NCI-H748 (cell line): ENCODE measurements at regions not wholly inside any gene's neighbourhood (a gene's known extent, or its start where the extent isn't known, plus 50 kb on each side); places are given as distances from the start of the nearest gene placed in this dataset.

Source experiments
- DNase-seq: peaks from one replicate; lab custom pipeline; 2025; ENCODE audit not compliant: unreplicated experiment; lab: John Stamatoyannopoulos, UW

DNA sequence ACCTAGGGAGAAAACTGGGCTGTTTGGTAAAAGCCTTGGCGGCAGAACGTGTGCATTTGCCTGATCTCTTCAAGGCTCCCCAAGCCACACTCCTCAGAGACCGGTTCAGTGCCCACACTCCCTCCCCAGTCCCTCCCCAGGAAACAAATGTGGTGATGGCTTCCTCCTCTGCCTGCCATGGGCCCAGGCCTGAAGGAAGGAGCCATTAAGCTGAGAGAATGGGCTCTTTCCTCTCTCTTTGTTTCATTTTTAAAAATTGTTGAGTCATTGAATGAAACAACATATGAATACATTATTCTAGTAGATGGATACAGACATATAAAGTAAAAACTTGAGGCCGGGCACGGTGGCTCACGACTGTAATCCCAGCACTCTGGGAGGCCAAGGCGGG lies 50.6 kb upstream of the YWHAQ start:
- no peak for DNase-seq

DNA sequence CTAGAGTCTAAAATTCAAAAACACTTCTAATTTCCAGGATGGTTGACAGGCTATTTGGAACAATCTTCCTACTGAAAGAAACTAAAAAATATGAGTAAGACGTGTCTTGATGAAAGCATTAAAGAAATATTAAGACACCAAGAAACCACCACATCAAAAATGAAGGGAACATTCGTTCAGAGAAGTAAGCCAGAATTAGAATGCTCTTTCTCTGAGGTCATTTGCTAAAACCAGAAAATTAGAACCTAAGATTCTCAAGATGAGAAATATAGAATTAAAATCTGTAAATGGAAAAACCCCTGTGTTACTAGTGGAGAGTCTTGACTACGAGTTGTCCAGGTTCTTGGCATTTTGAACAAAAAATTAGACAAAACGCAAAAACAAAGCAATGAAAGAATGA lies 54.8 kb upstream of the YWHAQ start:
- no peak for DNase-seq

DNA sequence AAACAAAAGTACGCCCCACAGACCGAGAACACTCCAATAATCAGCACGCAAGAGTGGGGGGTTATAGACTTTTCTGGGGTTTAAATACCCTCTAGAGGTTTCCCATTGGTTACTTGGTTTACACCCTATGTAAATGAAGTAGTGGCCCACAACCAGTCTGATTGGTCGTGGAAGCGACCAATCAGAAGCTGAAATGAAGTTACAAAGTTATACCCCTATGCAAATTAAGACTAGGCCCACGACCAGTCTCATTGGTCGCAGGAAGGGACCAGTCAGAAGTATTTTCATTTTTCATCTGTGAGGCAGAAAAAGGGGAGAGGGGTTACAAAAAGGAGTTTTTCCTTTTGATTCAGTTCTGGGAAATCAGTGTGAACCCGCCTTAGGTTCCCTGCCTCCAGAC lies 55.3 kb upstream of the YWHAQ start:
- no peak for DNase-seq

DNA sequence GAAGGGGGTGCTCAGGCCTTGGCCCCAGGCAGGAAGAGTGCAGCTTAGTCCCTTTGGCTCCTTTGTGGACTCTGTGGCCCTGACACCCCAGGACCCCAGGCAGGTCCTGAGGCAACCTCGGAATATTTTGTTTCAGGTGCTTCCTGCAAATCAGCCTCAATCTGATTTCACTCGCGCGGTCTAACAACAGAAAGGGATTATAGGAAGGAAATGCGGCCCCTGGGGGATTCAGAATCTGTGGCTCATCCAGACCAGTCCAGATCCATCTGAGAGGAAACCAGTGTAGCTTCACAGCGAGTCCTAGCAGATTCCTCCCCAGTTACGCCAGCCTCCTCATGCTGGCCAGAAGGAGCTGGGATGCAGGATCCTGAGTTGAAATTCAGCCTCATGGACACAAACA lies 59.5 kb upstream of the YWHAQ start:
- DNase-seq = no peak

DNA sequence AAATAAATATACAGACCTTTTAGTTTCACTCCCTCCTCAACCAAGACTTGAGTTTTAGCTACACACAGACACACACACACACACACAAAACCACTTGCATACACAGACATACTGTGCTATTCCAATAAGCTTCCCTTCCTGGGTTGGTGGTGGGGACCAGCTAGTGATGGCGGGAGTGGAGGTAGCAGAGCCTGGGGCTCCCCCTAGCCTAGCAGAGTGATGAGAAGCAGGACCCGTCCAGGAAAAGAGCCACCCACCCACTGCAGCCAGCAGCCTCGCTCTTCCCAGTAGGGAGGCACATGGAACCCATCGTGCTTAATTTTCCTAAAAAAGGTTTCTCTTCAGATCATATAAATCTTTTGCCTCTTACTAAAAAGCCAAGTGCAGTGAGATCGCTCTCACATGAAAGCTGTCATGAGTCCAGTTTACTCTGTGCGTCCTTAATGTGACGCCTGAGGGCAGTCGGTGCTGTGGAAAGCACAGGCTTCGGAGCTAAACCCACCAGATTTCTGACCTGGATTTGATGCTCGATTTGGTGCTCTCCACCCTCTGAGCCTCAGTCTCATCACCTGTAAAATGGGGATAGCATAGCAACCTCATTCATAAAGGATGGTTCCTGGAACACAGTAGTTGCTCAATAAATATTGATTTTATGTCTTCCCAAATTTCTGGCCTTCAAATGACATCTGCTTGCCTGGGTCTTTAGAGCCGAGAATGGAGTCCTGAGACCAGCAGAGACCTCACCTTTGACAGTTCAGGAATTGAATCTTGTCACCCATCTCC lies 60.1 kb upstream of the YWHAQ start:
- DNase-seq = no peak

DNA sequence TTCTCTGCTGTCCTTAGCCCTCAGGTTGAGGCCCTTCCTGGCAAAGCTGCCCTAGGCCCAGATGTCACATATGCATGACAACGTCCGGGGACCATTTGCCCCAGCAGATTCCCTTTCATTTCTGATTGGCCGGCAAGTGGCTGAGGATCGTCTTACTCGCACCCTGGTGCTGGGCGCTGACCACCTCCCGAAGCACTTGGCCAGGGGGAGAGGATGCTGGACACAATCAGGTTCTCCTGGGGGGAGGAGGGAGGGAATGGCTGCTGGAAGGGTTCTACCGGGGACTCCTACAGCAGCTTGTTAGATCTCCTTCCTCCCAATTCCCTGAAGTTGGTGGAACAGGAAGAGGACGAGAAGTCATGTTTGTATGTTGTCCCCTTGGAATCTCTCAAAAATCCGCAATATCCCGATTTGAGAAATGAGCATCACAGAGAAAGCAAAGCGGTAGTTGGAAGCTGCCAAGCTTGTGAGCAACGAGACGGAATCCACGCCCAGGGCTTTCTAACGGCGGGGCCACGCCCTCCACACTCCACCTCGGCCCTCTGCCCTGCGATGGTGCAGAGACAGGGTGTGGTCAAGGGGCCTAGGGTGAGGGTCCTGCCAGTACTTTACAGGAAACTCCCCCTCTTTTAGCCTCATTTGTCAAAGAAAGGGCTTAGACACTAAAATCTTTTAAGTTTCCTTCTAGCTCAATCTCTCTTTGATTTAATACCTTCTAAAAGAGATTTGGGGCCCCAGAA lies 61.8 kb upstream of the YWHAQ start:
- DNase-seq = peak; percentile 22

DNA sequence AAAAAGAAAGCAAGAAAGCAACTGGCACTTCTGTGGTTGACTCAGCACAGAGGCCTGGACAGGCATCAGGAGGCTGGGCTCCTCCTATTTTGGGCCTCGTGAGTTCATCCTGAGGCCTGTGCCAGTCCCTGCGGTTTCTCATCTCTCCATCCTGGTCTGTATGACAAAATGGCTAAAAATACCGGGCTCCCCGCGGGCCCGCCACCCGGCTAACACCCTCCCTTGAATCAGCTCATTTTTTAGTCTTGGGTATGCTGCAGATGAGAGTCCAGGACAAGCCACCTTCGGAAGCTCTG lies 62.3 kb upstream of the YWHAQ start:
- DNase-seq = no peak

DNA sequence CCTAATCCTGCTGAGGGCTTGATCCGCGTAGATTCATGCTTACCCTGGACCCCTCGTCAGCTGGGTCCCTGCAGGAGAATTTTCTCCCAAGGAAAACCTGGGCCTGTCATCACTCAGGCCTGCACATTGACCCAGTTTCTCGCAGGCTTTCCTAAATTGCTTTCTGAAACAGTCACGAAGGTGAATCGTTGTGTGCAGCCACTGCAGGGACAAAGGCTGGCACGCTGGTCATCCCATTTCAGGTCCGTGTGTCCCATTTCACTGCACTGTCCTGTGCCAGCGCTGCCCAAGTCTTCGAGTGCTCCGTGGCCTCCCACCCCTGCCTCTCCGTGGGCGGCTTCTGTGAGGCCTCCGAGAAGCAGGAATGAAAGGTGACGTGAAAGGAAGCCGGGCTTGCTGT lies 62.8 kb upstream of the YWHAQ start:
- no peak for DNase-seq

DNA sequence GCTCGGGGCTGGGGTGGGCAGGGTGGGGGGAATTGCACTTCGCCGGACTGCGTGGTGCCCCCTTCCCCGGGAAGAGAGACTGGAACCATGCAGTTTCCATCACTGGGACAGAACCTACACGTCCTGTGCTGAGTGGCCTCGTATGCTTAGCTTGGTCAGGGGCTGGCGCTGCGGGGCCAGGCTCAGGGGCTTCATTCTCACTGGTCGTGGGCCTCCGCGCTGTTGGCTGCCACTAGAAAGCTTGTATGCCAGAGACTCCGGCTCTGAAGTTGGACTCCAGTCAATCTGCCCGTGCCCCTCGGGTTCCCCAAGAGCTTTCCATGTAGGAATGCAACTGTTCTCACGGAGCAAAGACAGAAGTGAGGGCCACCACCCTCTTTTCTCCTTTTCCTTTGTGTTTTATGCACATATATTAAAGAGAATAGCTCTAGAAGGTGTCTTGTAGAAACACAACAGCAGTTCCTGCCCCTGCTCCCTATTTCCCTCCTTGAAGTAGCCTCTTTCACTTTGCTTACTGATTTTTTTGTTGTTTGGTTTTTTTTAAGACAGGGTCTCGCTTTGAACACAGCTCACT lies 64.0 kb upstream of the YWHAQ start:
- no peak for DNase-seq

DNA sequence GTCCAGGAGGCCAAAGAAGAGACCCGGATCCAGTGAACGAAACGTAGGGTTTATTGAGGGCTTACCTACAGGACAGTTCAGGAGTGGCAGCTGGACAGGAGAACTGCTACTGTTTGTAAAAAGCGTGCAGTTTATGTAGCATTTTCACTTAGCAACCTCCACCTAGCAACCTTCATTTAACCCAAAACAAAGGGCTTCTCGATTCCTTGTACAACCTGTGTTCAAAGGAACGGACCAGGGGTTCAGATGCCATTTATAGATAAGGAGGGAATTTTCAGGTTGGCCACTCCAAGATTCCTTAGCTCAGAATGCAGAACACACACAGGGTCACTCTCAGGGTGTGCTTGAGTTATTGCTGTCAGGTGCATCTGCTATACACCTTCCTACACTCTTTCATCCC lies 65.1 kb upstream of the YWHAQ start:
- no peak for DNase-seq

DNA sequence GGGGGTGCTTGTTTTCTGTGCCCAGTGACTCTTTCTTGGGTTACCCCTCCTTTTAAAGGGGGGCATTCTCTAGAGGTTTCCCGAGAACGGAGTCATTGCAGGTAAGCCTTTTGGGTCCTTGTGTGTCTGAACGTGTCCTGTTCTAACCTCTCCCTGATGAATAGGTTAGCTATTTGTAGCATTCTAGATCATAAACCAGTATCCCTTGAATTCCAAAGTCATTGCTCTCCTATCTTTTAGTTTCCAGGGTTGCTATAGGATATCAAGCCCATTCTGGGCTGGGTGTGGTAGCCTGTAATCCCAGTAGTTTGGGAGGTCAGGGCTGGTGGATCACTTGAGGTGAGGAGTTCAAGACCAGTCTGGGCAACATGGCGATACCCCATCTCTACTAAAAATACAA lies 65.9 kb upstream of the YWHAQ start:
- DNase-seq = no peak

DNA sequence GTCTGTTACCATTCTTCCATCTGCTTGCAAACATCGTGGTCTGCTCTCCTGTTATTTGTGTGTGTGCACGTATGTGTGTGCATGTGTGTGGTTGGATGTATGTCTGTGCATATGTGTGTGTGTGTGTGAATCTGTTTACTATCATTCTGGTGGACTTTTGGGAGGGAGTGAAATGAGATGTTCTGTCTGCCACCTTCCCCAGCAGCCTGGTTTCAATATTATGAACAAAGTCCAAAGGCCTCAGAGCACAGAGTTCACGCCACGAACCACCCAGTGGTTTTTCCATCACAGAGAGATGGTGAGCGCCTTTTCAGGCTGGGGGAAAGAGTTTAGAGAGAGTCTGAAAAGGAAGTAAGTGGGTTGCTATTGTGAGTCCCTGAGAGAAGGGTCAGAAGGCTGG lies 67.1 kb upstream of the YWHAQ start:
- DNase-seq = no peak

DNA sequence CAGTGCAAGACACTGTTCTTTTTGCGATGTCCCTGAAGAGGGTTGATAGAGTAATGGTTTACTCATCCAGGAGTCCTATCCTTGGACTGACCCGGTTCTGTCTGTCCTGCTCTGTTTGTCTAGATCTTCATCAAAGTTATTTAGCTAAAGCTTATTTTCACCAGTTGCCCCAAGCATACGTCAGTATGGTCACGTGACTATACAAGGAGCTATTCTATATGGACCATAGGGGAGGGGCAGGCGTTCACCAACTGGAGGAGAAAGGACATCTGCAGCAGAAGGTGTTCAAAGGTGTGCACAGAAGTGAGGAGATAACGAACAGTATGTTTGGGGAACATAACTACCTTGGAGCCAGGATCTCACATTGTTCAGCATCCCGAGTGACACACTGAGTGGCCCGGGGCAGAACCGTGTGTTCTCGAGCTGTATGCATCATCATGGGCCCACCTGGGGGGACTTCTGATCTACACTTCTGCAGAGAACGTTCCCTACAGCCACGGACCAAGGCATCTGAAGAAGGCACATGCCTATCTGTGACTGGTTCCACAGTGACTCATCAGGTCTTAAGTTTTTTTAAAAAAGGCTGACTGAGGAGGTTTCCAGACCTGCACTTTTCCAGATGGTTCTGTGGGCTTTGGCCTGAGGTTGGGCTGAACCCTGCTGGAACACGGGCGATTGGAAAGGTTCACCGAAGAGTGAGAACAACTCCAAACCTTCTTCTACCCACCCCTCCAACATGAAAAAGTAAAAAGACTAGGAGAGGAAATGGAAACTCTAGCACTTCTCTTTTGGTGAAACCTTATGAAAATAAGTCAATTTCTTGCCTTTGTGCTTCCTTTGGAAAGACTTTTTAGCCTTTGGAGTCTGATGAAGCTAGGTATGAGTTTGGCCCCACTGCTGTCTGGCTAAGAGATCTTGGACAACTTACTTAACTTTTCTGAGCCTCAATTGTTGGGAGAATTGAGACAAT lies 68.6 kb upstream of the YWHAQ start:
- no peak for DNase-seq

DNA sequence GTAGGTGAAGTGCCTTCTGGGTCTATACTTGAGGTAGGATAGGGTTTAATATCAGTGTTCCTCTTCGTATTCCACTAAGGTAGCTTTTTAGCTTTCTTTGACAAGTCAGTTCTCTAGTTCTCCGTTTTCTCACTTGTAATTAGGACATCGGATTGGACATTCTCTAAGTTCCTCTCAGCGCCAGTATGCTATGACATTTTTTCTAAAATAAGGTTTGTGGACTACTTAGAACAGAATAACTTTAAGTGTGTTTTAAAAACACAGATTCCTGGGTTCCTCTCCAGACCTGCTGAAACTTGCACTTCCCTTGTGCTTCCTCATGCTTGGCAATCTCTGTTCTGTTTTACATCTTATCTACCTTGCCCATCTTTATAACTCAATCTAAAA lies 69.3 kb upstream of the YWHAQ start:
- DNase-seq = no peak

DNA sequence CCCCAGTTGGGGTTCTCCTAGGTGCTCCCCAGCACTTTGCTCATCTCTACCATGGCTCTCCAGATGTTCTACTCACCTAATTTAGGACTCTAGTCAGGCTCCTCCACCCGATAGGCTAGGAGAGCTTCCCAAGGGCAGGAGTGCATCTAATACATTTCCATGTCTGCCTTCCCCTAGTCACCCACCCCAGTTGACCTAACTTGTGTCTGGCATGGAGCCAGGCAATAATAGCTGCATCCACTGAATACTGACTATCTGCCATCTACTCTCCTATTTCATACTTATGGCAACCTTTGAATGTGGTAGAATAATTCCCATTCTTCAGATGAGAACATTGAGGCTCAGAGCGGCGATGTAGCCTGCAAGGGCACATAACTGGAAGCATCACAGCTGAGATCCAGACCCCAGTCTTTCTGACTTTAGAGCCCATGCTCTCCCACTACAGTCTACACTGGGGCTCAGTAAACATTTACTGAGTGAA lies 71.8 kb upstream of the YWHAQ start:
- DNase-seq = peak; percentile 76

DNA sequence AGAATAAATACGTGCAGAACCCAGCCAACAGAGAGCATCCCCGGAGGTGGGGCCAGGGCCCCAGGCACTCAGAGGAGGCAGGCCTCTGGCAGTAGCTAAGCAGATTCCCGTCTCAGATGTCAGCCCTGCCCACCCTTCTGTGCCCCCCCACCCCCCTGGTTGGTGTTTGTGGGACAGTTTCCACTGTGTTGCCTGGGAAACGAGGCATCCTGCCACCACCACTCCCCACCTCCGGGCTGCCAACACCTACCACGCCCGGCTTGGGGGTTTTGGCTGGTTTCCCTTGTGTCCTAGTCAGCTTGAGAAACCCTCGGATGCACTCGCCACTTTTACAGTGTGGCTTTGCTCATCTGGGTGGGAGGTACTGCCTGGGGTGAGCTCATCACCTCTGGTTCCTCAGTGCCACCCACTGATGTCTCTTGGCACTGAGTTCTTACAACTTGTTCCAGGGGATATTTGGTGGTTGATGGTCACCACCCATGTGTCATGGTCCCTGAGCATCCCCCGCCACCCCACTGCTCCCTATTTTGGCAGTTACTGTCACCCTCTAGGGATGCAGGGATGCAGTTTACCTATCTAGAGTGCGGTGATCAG lies 72.4 kb upstream of the YWHAQ start:
- peak; percentile 93 for DNase-seq

DNA sequence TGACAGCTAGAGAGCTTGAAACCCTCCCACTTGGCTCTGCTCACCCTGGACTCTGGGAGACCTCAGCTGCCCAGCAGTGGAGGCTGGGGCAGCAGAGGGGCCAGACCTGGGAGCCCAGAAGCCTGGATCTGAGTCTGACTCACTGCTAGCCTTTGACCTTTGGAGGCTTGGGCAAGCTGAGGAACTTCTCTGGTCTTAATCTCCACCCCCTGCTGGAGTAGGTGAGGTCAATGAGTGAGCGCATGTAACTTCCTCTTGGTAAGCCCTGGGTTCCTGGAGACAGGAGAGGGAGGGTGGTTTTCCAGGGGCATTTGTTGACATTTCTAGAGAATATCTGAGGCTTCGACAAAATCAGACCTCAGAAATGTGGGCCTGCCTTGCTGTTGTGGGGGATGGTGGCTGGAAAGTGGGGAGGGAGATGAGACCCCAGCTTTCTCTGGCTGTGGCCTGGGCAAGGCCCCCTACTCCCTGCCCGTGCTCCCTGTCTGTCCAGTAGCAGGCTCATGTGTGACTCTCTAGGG lies 73.0 kb upstream of the YWHAQ start:
- DNase-seq = no peak

DNA sequence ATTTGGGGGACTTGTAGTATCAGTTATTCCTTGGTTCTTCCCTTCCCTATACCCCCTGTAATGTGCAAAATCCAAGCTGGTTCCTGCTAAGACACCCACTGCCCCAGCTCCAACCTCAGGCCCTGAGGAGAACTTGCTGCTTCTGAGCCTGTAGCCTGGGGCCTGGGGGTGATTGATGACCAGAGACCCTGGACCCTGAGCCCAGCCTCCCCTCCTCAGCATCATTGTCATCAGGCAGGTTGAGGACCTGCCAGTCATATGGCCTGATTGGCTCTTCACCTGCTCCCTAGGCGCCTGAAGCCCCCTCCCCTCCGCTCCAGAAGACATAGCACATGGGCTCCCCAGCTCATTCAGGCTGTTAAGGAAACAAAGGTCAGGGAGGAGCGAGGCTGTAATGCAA lies 73.8 kb upstream of the YWHAQ start:
- DNase-seq = no peak

DNA sequence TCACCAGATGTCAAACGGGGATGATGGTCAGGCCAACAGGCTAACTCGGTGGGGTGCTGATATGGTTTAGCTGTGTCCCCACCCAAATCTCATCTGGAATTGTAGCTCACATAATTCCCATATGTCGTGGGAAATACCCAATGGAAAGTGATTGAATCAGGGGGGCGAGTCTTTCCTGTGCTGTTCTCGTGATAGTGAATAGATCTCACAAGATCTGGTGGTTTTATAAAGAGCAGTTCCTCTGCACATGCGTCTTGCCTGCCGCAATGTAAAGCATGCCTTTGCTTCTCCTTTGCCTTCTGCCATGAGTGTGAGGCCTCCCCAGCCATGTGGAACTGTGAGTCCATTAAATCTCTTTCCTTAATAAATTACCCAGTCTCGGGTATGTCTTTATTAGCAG lies 74.4 kb upstream of the YWHAQ start:
- no peak for DNase-seq

DNA sequence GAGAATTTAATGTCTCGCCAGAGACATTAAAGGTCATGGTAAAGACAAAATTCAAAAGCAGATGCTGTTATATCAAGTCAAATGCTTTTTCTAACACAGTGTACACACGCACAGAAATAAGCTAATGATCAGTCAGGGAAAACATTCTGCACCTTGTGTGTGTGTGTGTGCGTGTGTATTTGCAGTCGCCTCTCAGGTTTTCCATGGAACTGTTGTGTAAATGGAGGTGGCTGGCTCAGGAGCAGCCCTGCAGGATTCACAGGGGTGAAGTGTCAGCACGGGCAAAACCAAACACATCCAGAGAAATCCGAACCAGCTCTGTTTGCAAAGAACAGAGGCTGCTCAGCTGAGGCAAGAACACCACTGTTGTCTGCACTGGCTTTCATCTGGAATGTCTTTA lies 76.2 kb upstream of the YWHAQ start:
- DNase-seq = peak; percentile 18
